ENCODE measurements at regions not wholly inside any gene's neighbourhood (a gene's known extent, or its start where the extent isn't known, plus 50 kb on each side); places are given as distances from the start of the nearest gene placed in this dataset.

GRCh38 chr6:21469213-21469612 lies 124.3 kb upstream of the SOX4 start:
- DNase-seq (ENCODE audit: low spot score): no peak

- DNase-seq (ENCODE audit: low spot score): no peak
Measured at GRCh38 chr6:21476112-21476511, 117.4 kb upstream of the SOX4 start.

GRCh38 chr6:21478411-21478810 lies 115.1 kb upstream of the SOX4 start:
- DNase-seq (ENCODE audit: low spot score): no peak

GRCh38 chr6:21478883-21479539 lies 114.5 kb upstream of the SOX4 start:
- DNase-seq (ENCODE audit: low spot score): no peak

- no peak for DNase-seq (ENCODE audit: low spot score)
Measured at GRCh38 chr6:21486115-21486514, 107.4 kb upstream of the SOX4 start.

GRCh38 chr6:21489826-21490225 lies 103.7 kb upstream of the SOX4 start:
- DNase-seq (ENCODE audit: low spot score): no peak

- DNase-seq (ENCODE audit: low spot score): no peak
Measured at GRCh38 chr6:21491955-21492354, 101.6 kb upstream of the SOX4 start.

GRCh38 chr6:21494505-21494904 lies 99.0 kb upstream of the SOX4 start:
- DNase-seq (ENCODE audit: low spot score): no peak

GRCh38 chr6:21496196-21496595 lies 97.4 kb upstream of the SOX4 start:
- no peak for DNase-seq (ENCODE audit: low spot score)

- DNase-seq (ENCODE audit: low spot score): no peak
Measured at GRCh38 chr6:21496706-21497105, 96.8 kb upstream of the SOX4 start.

GRCh38 chr6:21500314-21501020 lies 93.1 kb upstream of the SOX4 start:
- DNase-seq (ENCODE audit: low spot score): no peak

GRCh38 chr6:21501021-21501354 lies 92.6 kb upstream of the SOX4 start:
- DNase-seq (ENCODE audit: low spot score): no peak

GRCh38 chr6:21501815-21502214 lies 91.7 kb upstream of the SOX4 start:
- DNase-seq (ENCODE audit: low spot score): no peak

GRCh38 chr6:21502682-21503081 lies 90.9 kb upstream of the SOX4 start:
- no peak for DNase-seq (ENCODE audit: low spot score)

- no peak for DNase-seq (ENCODE audit: low spot score)
Measured at GRCh38 chr6:21504790-21505189, 88.8 kb upstream of the SOX4 start.

GRCh38 chr6:21505574-21505990 lies 88.0 kb upstream of the SOX4 start:
- no peak for DNase-seq (ENCODE audit: low spot score)

GRCh38 chr6:21506126-21506525 lies 87.4 kb upstream of the SOX4 start:
- DNase-seq (ENCODE audit: low spot score): no peak

- peak; percentile 2 for DNase-seq (ENCODE audit: low spot score)
Measured at GRCh38 chr6:21507811-21508210, 85.7 kb upstream of the SOX4 start.

GRCh38 chr6:21508753-21509152 lies 84.8 kb upstream of the SOX4 start:
- no peak for DNase-seq (ENCODE audit: low spot score)

GRCh38 chr6:21511891-21512550 lies 81.5 kb upstream of the SOX4 start:
- DNase-seq (ENCODE audit: low spot score): no peak

GRCh38 chr6:21514288-21514687 lies 79.3 kb upstream of the SOX4 start:
- DNase-seq (ENCODE audit: low spot score): no peak

- DNase-seq (ENCODE audit: low spot score): no peak
Measured at GRCh38 chr6:21518317-21518716, 75.2 kb upstream of the SOX4 start.

- DNase-seq (ENCODE audit: low spot score): no peak
Measured at GRCh38 chr6:21519642-21520041, 73.9 kb upstream of the SOX4 start.

- DNase-seq (ENCODE audit: low spot score): no peak
Measured at GRCh38 chr6:21521276-21521675, 72.3 kb upstream of the SOX4 start.
